IMR-90 (cell line): ENCODE measurements at regions not wholly inside any gene's neighbourhood (a gene's known extent, or its start where the extent isn't known, plus 50 kb on each side); places are given as distances from the start of the nearest gene placed in this dataset.

ENCODE experiments used
- ATAC-seq: fragments of 200-7000 bp; cut with Tn5 transposase; 2 replicates; pipeline ENCODE4 v1.9.1; 2020; ENCODE audit warnings: low read depth, mild to moderate bottlenecking, moderate library complexity
- BruUV-seq: library from RNA; stranded (reverse); fragments of 400-500 nt; replicated peaks from 2 replicates; lab custom pipeline; 2021; lab: Mats Ljungman, UMichigan
- CTCF ChIA-PET: fragments of 300-600 bp; formaldehyde crosslinking; extraction: SDS; loops from one replicate; lab custom pipeline; 2021; ENCODE audit warnings: antibody characterized with exemption; lab: Yijun Ruan, JAX
- POLR2A ChIA-PET: fragments of 300-600 bp; sonication (Branson Sonifier 250); formaldehyde crosslinking; loops from one replicate; lab custom pipeline; 2022; ENCODE audit warnings: antibody characterized with exemption; ENCODE audit not compliant: unreplicated experiment; lab: Charles Lee
- DNase-seq: peaks from one replicate; pipeline ENCODE4 v3.0.0; 2013
- H2AFZ ChIP-seq: replicated peaks from 2 replicates; pipeline ENCODE3; 2013; ENCODE audit warnings: low read length, mild to moderate bottlenecking; ENCODE audit not compliant: poor library complexity
- H2AK5ac ChIP-seq: 2 replicates; pipeline ENCODE4 v1.6.1; 2013; ENCODE audit warnings: low read depth, low read length, inconsistent platforms
- H2AK9ac ChIP-seq: replicated peaks from 2 replicates; pipeline ENCODE3; 2013; ENCODE audit warnings: mild to moderate bottlenecking, low read depth, low read length, moderate library complexity; ENCODE audit not compliant: poor library complexity
- H2BK120ac ChIP-seq: 2 replicates; pipeline ENCODE4 v1.6.1; 2013; ENCODE audit warnings: low read depth, low read length, inconsistent platforms
- H2BK15ac ChIP-seq: 3 replicates; pipeline ENCODE4 v1.6.1; 2013; ENCODE audit warnings: low read depth, low read length, inconsistent platforms
- H2BK20ac ChIP-seq: 2 replicates; pipeline ENCODE4 v1.6.1; 2013; ENCODE audit warnings: low read depth, mild to moderate bottlenecking, inconsistent platforms, low read length, moderate library complexity
- H2BK5ac ChIP-seq: 2 replicates; pipeline ENCODE4 v1.6.1; 2013; ENCODE audit warnings: mild to moderate bottlenecking, low read depth, low read length, inconsistent platforms; ENCODE audit not compliant: poor library complexity, severe bottlenecking
- H3K14ac ChIP-seq: replicated peaks from 2 replicates; pipeline ENCODE4 v1.6.1; 2013; ENCODE audit warnings: low read depth, low read length, inconsistent platforms
- H3K18ac ChIP-seq: 2 replicates; pipeline ENCODE4 v1.6.1; 2013; ENCODE audit warnings: low read depth, low read length, control low read depth
- H3K23ac ChIP-seq: 2 replicates; pipeline ENCODE4 v1.6.1; 2013; ENCODE audit warnings: low read depth, low read length, inconsistent platforms
- H3K27ac ChIP-seq: 2 replicates; pipeline ENCODE4 v1.5.1; 2013; ENCODE audit warnings: mild to moderate bottlenecking, control low read depth, low read length; ENCODE audit not compliant: insufficient read depth
- H3K27me3 ChIP-seq: 2 replicates; pipeline ENCODE4 v1.6.1; 2013; ENCODE audit warnings: low read length; ENCODE audit not compliant: control insufficient read depth, insufficient read depth
- H3K36me3 ChIP-seq: 2 replicates; pipeline ENCODE4 v1.6.1; 2013; ENCODE audit warnings: low read length, mixed read lengths; ENCODE audit not compliant: control insufficient read depth, insufficient read depth
- H3K4ac ChIP-seq: 2 replicates; pipeline ENCODE4 v1.6.1; 2013; ENCODE audit warnings: low read depth, low read length, inconsistent platforms
- H3K4me1 ChIP-seq: 2 replicates; pipeline ENCODE4 v1.6.1; 2013; ENCODE audit warnings: low read length, mixed read lengths; ENCODE audit not compliant: control insufficient read depth, insufficient read depth
- H3K4me2 ChIP-seq: 2 replicates; pipeline ENCODE4 v1.6.1; 2013; ENCODE audit warnings: low read depth, mild to moderate bottlenecking, control low read depth, low read length, moderate library complexity
- H3K4me3 ChIP-seq: 2 replicates; pipeline ENCODE4 v1.5.1; 2013; ENCODE audit warnings: low read depth, mild to moderate bottlenecking, control low read depth, low read length, moderate library complexity; ENCODE audit not compliant: insufficient read depth
- H3K56ac ChIP-seq: 2 replicates; pipeline ENCODE4 v1.6.1; 2013; ENCODE audit warnings: low read length, inconsistent platforms; ENCODE audit not compliant: insufficient read depth; ENCODE audit errors: extremely low read depth
- H3K79me1 ChIP-seq, 2 experiments: 2 replicates each; pipeline ENCODE4 v1.6.1; 2013; ENCODE audit warnings: low read length in 2 of 2, inconsistent platforms in 1 of 2, low read depth in 1 of 2
- H3K9ac ChIP-seq: 2 replicates; pipeline ENCODE4 v1.6.1; 2013; ENCODE audit warnings: low read depth, low read length, control low read depth
- H3K9me1 ChIP-seq: 2 replicates; pipeline ENCODE4 v1.6.1; 2013; ENCODE audit warnings: low read length, inconsistent platforms; ENCODE audit not compliant: insufficient read depth
- H3K9me3 ChIP-seq: 2 replicates; pipeline ENCODE4 v1.6.1; 2013; ENCODE audit warnings: low read length; ENCODE audit not compliant: control insufficient read depth, insufficient read depth
- H4K20me1 ChIP-seq: 2 replicates; pipeline ENCODE4 v1.6.1; 2013; ENCODE audit warnings: low read length, inconsistent platforms; ENCODE audit not compliant: insufficient read depth
- H4K5ac ChIP-seq: 2 replicates; pipeline ENCODE4 v1.6.1; 2013; ENCODE audit warnings: mild to moderate bottlenecking, low read depth, low read length, control low read depth
- H4K8ac ChIP-seq, 2 experiments: 2 replicates each; pipeline ENCODE4 v1.6.1; 2013; ENCODE audit warnings: low read depth in 2 of 2, low read length in 2 of 2, control low read depth in 1 of 2, inconsistent platforms in 1 of 2
- H4K91ac ChIP-seq: 2 replicates; pipeline ENCODE4 v1.6.1; 2013; ENCODE audit warnings: low read depth, low read length, inconsistent platforms; ENCODE audit not compliant: insufficient read depth
- BHLHE40 ChIP-seq: fragments of 150-350 bp; IDR thresholded peaks from 2 replicates; pipeline ENCODE4 v1.6.1; 2016; ENCODE audit warnings: mild to moderate bottlenecking, low read depth, low read length
- CEBPB ChIP-seq: IDR thresholded peaks from 2 replicates; pipeline ENCODE4 v1.6.1; 2012; ENCODE audit warnings: low read depth, low read length, improper control_type of control experiment
- CHD1 ChIP-seq: IDR thresholded peaks from 2 replicates; pipeline ENCODE4 v1.6.1; 2012; ENCODE audit warnings: low read depth, low read length, improper control_type of control experiment
- FOS ChIP-seq: fragments of 150-350 bp; IDR thresholded peaks from 2 replicates; pipeline ENCODE4 v1.6.1; 2016; ENCODE audit warnings: low read depth, low read length
- MAFK ChIP-seq: IDR thresholded peaks from 2 replicates; pipeline ENCODE4 v1.6.1; 2012; ENCODE audit warnings: low read depth, low read length, improper control_type of control experiment
- MAZ ChIP-seq: IDR thresholded peaks from 2 replicates; pipeline ENCODE4 v1.6.1; 2012; ENCODE audit warnings: low read depth, mild to moderate bottlenecking, low read length, improper control_type of control experiment, moderate library complexity, borderline replicate concordance
- MXI1 ChIP-seq: IDR thresholded peaks from 2 replicates; pipeline ENCODE4 v1.6.1; 2012; ENCODE audit warnings: low read depth, mild to moderate bottlenecking, low read length, moderate library complexity, borderline replicate concordance
- NFE2L2 ChIP-seq: fragments of 150-350 bp; IDR thresholded peaks from 2 replicates; pipeline ENCODE4 v1.6.1; 2016; ENCODE audit warnings: low read depth, mild to moderate bottlenecking, low read length
- POLR2A ChIP-seq: IDR thresholded peaks from 2 replicates; pipeline ENCODE4 v1.6.1; 2012; ENCODE audit warnings: mild to moderate bottlenecking, low read depth, low read length
- RAD21 ChIP-seq: IDR thresholded peaks from 2 replicates; pipeline ENCODE4 v1.6.1; 2012; ENCODE audit warnings: low read length, improper control_type of control experiment
- RCOR1 ChIP-seq: IDR thresholded peaks from 2 replicates; pipeline ENCODE4 v1.6.1; 2012; ENCODE audit warnings: mild to moderate bottlenecking, low read length, improper control_type of control experiment; ENCODE audit not compliant: insufficient replicate concordance
- RFX5 ChIP-seq: IDR thresholded peaks from 2 replicates; pipeline ENCODE4 v1.8.0; 2012; ENCODE audit warnings: low read depth, mild to moderate bottlenecking, low read length, moderate library complexity
- SMC3 ChIP-seq: fragments of 150-350 bp; IDR thresholded peaks from 2 replicates; pipeline ENCODE4 v1.6.1; 2016; ENCODE audit warnings: low read depth, mild to moderate bottlenecking, antibody characterized with exemption, low read length, moderate library complexity
- WGBS, 2 experiments: methylation state at CpG; one replicate each; pipeline versions ENCODE4 v1.1.5 to v1.1.7; 2013; ENCODE audit warnings: missing lambda C conversion rate in 2 of 2; ENCODE audit not compliant: insufficient read length in 1 of 2; ENCODE audit errors: extremely low coverage in 2 of 2; 5-methylcytosine and 5-hydroxymethylcytosine counted together
- dilution Hi-C: fragments of 300-500 bp; cut with HindIII; formaldehyde crosslinking; loops from one replicate; pipeline ENCODE4 v1.14.3; 2018; ENCODE audit warnings: low sequenced_read_pairs; ENCODE audit not compliant: unreplicated experiment
- in situ Hi-C: fragments of 300-500 bp; cut with MboI; formaldehyde crosslinking; loops from 3 replicates; pipeline ENCODE4 v1.14.3; 2019; ENCODE audit warnings: low sequenced_read_pairs, inconsistent platforms, mixed read lengths
- intact Hi-C: fragments of 100-400 bp; cut with micrococcal nuclease; formaldehyde crosslinking; loops from 2 replicates; pipeline ENCODE4 v1.10.0; 2022
- TF ChIP-seq, protein P1 (sequence below): conservative IDR thresholded peaks from 2 replicates; pipeline ENCODE4 v1.5.1; 2012; ENCODE audit warnings: mild to moderate bottlenecking, low read depth, low read length, improper control_type of control experiment
- TF ChIP-seq, protein P2 (sequence below): fragments of 150-350 bp; IDR thresholded peaks from 2 replicates; pipeline ENCODE4 v1.6.1; 2017; ENCODE audit warnings: mild to moderate bottlenecking, antibody characterized with exemption, low read length, low read depth
- TF ChIP-seq, protein P3 (sequence below): fragments of 150-350 bp; IDR thresholded peaks from 2 replicates; pipeline ENCODE4 v1.6.1; 2016; ENCODE audit warnings: low read depth, mild to moderate bottlenecking, low read length, moderate library complexity, borderline replicate concordance

- H3K56ac ChIP-seq, result no peak overlapping the region
- H3K9ac ChIP-seq, result no peak overlapping the region
- ChIA-PET POLR2A (no interaction called here), CTCF (no interaction called here)
- no peak overlapping the region for H3K14ac ChIP-seq
- no peaks in the 10 kb centered on the region for H4K20me1 ChIP-seq
- no peak overlapping the region for H2AK5ac ChIP-seq
- H4K91ac ChIP-seq, result no peak overlapping the region
- H2BK15ac ChIP-seq, result no peak overlapping the region
- no peak overlapping the region for H2AFZ ChIP-seq
- H2BK120ac ChIP-seq, result no peak overlapping the region
- no peaks in the 10 kb centered on the region; the same call in 1 of the 2 replicates for H3K27me3 ChIP-seq
- H3K9me1 ChIP-seq, result no peaks in the 10 kb centered on the region
- TF ChIP-seq NFE2L2 (no peak), MXI1 (no peak), RFX5 (no peak), FOS (no peak), CHD1 (no peak), CEBPB (no peak), BHLHE40 (no peak), MAZ (no peak), MAFK (no peak), SMC3 (no peak), POLR2A (no peak), RCOR1 (no peak), RAD21 (no peak)
- TF ChIP-seq, protein P1, sequence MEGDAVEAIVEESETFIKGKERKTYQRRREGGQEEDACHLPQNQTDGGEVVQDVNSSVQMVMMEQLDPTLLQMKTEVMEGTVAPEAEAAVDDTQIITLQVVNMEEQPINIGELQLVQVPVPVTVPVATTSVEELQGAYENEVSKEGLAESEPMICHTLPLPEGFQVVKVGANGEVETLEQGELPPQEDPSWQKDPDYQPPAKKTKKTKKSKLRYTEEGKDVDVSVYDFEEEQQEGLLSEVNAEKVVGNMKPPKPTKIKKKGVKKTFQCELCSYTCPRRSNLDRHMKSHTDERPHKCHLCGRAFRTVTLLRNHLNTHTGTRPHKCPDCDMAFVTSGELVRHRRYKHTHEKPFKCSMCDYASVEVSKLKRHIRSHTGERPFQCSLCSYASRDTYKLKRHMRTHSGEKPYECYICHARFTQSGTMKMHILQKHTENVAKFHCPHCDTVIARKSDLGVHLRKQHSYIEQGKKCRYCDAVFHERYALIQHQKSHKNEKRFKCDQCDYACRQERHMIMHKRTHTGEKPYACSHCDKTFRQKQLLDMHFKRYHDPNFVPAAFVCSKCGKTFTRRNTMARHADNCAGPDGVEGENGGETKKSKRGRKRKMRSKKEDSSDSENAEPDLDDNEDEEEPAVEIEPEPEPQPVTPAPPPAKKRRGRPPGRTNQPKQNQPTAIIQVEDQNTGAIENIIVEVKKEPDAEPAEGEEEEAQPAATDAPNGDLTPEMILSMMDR, result no peak
- TF ChIP-seq, protein P2, sequence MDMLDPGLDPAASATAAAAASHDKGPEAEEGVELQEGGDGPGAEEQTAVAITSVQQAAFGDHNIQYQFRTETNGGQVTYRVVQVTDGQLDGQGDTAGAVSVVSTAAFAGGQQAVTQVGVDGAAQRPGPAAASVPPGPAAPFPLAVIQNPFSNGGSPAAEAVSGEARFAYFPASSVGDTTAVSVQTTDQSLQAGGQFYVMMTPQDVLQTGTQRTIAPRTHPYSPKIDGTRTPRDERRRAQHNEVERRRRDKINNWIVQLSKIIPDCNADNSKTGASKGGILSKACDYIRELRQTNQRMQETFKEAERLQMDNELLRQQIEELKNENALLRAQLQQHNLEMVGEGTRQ, result no peak
- TF ChIP-seq, protein P3, sequence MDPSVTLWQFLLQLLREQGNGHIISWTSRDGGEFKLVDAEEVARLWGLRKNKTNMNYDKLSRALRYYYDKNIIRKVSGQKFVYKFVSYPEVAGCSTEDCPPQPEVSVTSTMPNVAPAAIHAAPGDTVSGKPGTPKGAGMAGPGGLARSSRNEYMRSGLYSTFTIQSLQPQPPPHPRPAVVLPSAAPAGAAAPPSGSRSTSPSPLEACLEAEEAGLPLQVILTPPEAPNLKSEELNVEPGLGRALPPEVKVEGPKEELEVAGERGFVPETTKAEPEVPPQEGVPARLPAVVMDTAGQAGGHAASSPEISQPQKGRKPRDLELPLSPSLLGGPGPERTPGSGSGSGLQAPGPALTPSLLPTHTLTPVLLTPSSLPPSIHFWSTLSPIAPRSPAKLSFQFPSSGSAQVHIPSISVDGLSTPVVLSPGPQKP, result no peak
- no peak overlapping the region for H3K4me3 ChIP-seq
- no peak overlapping the region for H2BK5ac ChIP-seq
- DNase-seq, result no peak
- H2AK9ac ChIP-seq, result no peak overlapping the region
- in situ Hi-C loops, result no loop called here
- H3K27ac ChIP-seq, result no peak overlapping the region
- H3K4me2 ChIP-seq, result no peak overlapping the region
- H3K4me1 ChIP-seq, result no peaks in the 10 kb centered on the region
- no peak for ATAC-seq
- WGBS, 2 experiments, result 0% methylated on average over 5 of the region's 15 CpGs; no CpG with 5 or more reads in 1 of the 2 experiments
- intact Hi-C loops, result no loop called here
- BruUV-seq, result no TSS peak
- no peak overlapping the region for H3K23ac ChIP-seq
- dilution Hi-C loops, result no loop called here
- H2BK20ac ChIP-seq, result no peak overlapping the region
- H3K9me3 ChIP-seq, result no peaks in the 10 kb centered on the region
- no peaks in the 10 kb centered on the region for H3K79me1 ChIP-seq
- no peak overlapping the region for H3K18ac ChIP-seq
- no peaks in the 10 kb centered on the region for H3K36me3 ChIP-seq
- H3K4ac ChIP-seq, result no peak overlapping the region
- H4K5ac ChIP-seq, result no peak overlapping the region
- H4K8ac ChIP-seq, result no peak overlapping the region
Observed at GRCh38 chr12:111204788-111205241, 164.1 kb downstream of the PHETA1 start.
